IMR-90 (cell line): ENCODE measurements at regions not wholly inside any gene's neighbourhood (a gene's known extent, or its start where the extent isn't known, plus 50 kb on each side); places are given as distances from the start of the nearest gene placed in this dataset.

Experiments used
- ATAC-seq: fragments of 200-7000 bp; cut with Tn5 transposase; 2 replicates; pipeline ENCODE4 v1.9.1; 2020; ENCODE audit warnings: low read depth, mild to moderate bottlenecking, moderate library complexity
- BruUV-seq: library from RNA; stranded (reverse); fragments of 400-500 nt; replicated peaks from 2 replicates; lab custom pipeline; 2021; lab: Mats Ljungman, UMichigan
- CTCF ChIA-PET: fragments of 300-600 bp; formaldehyde crosslinking; extraction: SDS; loops from one replicate; lab custom pipeline; 2021; ENCODE audit warnings: antibody characterized with exemption; lab: Yijun Ruan, JAX
- POLR2A ChIA-PET: fragments of 300-600 bp; sonication (Branson Sonifier 250); formaldehyde crosslinking; loops from one replicate; lab custom pipeline; 2022; ENCODE audit warnings: antibody characterized with exemption; ENCODE audit not compliant: unreplicated experiment; lab: Charles Lee
- DNase-seq: peaks from one replicate; pipeline ENCODE4 v3.0.0; 2013
- H2AFZ ChIP-seq: replicated peaks from 2 replicates; pipeline ENCODE3; 2013; ENCODE audit warnings: low read length, mild to moderate bottlenecking; ENCODE audit not compliant: poor library complexity
- H2AK5ac ChIP-seq: 2 replicates; pipeline ENCODE4 v1.6.1; 2013; ENCODE audit warnings: low read depth, low read length, inconsistent platforms
- H2AK9ac ChIP-seq: replicated peaks from 2 replicates; pipeline ENCODE3; 2013; ENCODE audit warnings: mild to moderate bottlenecking, low read depth, low read length, moderate library complexity; ENCODE audit not compliant: poor library complexity
- H2BK120ac ChIP-seq: 2 replicates; pipeline ENCODE4 v1.6.1; 2013; ENCODE audit warnings: low read depth, low read length, inconsistent platforms
- H2BK15ac ChIP-seq: 3 replicates; pipeline ENCODE4 v1.6.1; 2013; ENCODE audit warnings: low read depth, low read length, inconsistent platforms
- H2BK20ac ChIP-seq: 2 replicates; pipeline ENCODE4 v1.6.1; 2013; ENCODE audit warnings: low read depth, mild to moderate bottlenecking, inconsistent platforms, low read length, moderate library complexity
- H2BK5ac ChIP-seq: 2 replicates; pipeline ENCODE4 v1.6.1; 2013; ENCODE audit warnings: mild to moderate bottlenecking, low read depth, low read length, inconsistent platforms; ENCODE audit not compliant: poor library complexity, severe bottlenecking
- H3K14ac ChIP-seq: replicated peaks from 2 replicates; pipeline ENCODE4 v1.6.1; 2013; ENCODE audit warnings: low read depth, low read length, inconsistent platforms
- H3K18ac ChIP-seq: 2 replicates; pipeline ENCODE4 v1.6.1; 2013; ENCODE audit warnings: low read depth, low read length, control low read depth
- H3K23ac ChIP-seq: 2 replicates; pipeline ENCODE4 v1.6.1; 2013; ENCODE audit warnings: low read depth, low read length, inconsistent platforms
- H3K27ac ChIP-seq: 2 replicates; pipeline ENCODE4 v1.5.1; 2013; ENCODE audit warnings: mild to moderate bottlenecking, control low read depth, low read length; ENCODE audit not compliant: insufficient read depth
- H3K27me3 ChIP-seq: 2 replicates; pipeline ENCODE4 v1.6.1; 2013; ENCODE audit warnings: low read length; ENCODE audit not compliant: control insufficient read depth, insufficient read depth
- H3K36me3 ChIP-seq: 2 replicates; pipeline ENCODE4 v1.6.1; 2013; ENCODE audit warnings: low read length, mixed read lengths; ENCODE audit not compliant: control insufficient read depth, insufficient read depth
- H3K4ac ChIP-seq: 2 replicates; pipeline ENCODE4 v1.6.1; 2013; ENCODE audit warnings: low read depth, low read length, inconsistent platforms
- H3K4me1 ChIP-seq: 2 replicates; pipeline ENCODE4 v1.6.1; 2013; ENCODE audit warnings: low read length, mixed read lengths; ENCODE audit not compliant: control insufficient read depth, insufficient read depth
- H3K4me2 ChIP-seq: 2 replicates; pipeline ENCODE4 v1.6.1; 2013; ENCODE audit warnings: low read depth, mild to moderate bottlenecking, control low read depth, low read length, moderate library complexity
- H3K4me3 ChIP-seq: 2 replicates; pipeline ENCODE4 v1.5.1; 2013; ENCODE audit warnings: low read depth, mild to moderate bottlenecking, control low read depth, low read length, moderate library complexity; ENCODE audit not compliant: insufficient read depth
- H3K56ac ChIP-seq: 2 replicates; pipeline ENCODE4 v1.6.1; 2013; ENCODE audit warnings: low read length, inconsistent platforms; ENCODE audit not compliant: insufficient read depth; ENCODE audit errors: extremely low read depth
- H3K79me1 ChIP-seq, 2 experiments: 2 replicates each; pipeline ENCODE4 v1.6.1; 2013; ENCODE audit warnings: low read length in 2 of 2, inconsistent platforms in 1 of 2, low read depth in 1 of 2
- H3K9ac ChIP-seq: 2 replicates; pipeline ENCODE4 v1.6.1; 2013; ENCODE audit warnings: low read depth, low read length, control low read depth
- H3K9me1 ChIP-seq: 2 replicates; pipeline ENCODE4 v1.6.1; 2013; ENCODE audit warnings: low read length, inconsistent platforms; ENCODE audit not compliant: insufficient read depth
- H3K9me3 ChIP-seq: 2 replicates; pipeline ENCODE4 v1.6.1; 2013; ENCODE audit warnings: low read length; ENCODE audit not compliant: control insufficient read depth, insufficient read depth
- H4K20me1 ChIP-seq: 2 replicates; pipeline ENCODE4 v1.6.1; 2013; ENCODE audit warnings: low read length, inconsistent platforms; ENCODE audit not compliant: insufficient read depth
- H4K5ac ChIP-seq: 2 replicates; pipeline ENCODE4 v1.6.1; 2013; ENCODE audit warnings: mild to moderate bottlenecking, low read depth, low read length, control low read depth
- H4K8ac ChIP-seq, 2 experiments: 2 replicates each; pipeline ENCODE4 v1.6.1; 2013; ENCODE audit warnings: low read depth in 2 of 2, low read length in 2 of 2, control low read depth in 1 of 2, inconsistent platforms in 1 of 2
- H4K91ac ChIP-seq: 2 replicates; pipeline ENCODE4 v1.6.1; 2013; ENCODE audit warnings: low read depth, low read length, inconsistent platforms; ENCODE audit not compliant: insufficient read depth
- BHLHE40 ChIP-seq: fragments of 150-350 bp; IDR thresholded peaks from 2 replicates; pipeline ENCODE4 v1.6.1; 2016; ENCODE audit warnings: mild to moderate bottlenecking, low read depth, low read length
- CEBPB ChIP-seq: IDR thresholded peaks from 2 replicates; pipeline ENCODE4 v1.6.1; 2012; ENCODE audit warnings: low read depth, low read length, improper control_type of control experiment
- CHD1 ChIP-seq: IDR thresholded peaks from 2 replicates; pipeline ENCODE4 v1.6.1; 2012; ENCODE audit warnings: low read depth, low read length, improper control_type of control experiment
- ELK1 ChIP-seq: fragments of 150-350 bp; IDR thresholded peaks from 2 replicates; pipeline ENCODE4 v1.6.1; 2016; ENCODE audit warnings: low read depth, mild to moderate bottlenecking, low read length, moderate library complexity, borderline replicate concordance
- FOS ChIP-seq: fragments of 150-350 bp; IDR thresholded peaks from 2 replicates; pipeline ENCODE4 v1.6.1; 2016; ENCODE audit warnings: low read depth, low read length
- MAFK ChIP-seq: IDR thresholded peaks from 2 replicates; pipeline ENCODE4 v1.6.1; 2012; ENCODE audit warnings: low read depth, low read length, improper control_type of control experiment
- MAZ ChIP-seq: IDR thresholded peaks from 2 replicates; pipeline ENCODE4 v1.6.1; 2012; ENCODE audit warnings: low read depth, mild to moderate bottlenecking, low read length, improper control_type of control experiment, moderate library complexity, borderline replicate concordance
- MXI1 ChIP-seq: IDR thresholded peaks from 2 replicates; pipeline ENCODE4 v1.6.1; 2012; ENCODE audit warnings: low read depth, mild to moderate bottlenecking, low read length, moderate library complexity, borderline replicate concordance
- NFE2L2 ChIP-seq: fragments of 150-350 bp; IDR thresholded peaks from 2 replicates; pipeline ENCODE4 v1.6.1; 2016; ENCODE audit warnings: low read depth, mild to moderate bottlenecking, low read length
- POLR2A ChIP-seq: IDR thresholded peaks from 2 replicates; pipeline ENCODE4 v1.6.1; 2012; ENCODE audit warnings: mild to moderate bottlenecking, low read depth, low read length
- RAD21 ChIP-seq: IDR thresholded peaks from 2 replicates; pipeline ENCODE4 v1.6.1; 2012; ENCODE audit warnings: low read length, improper control_type of control experiment
- RCOR1 ChIP-seq: IDR thresholded peaks from 2 replicates; pipeline ENCODE4 v1.6.1; 2012; ENCODE audit warnings: mild to moderate bottlenecking, low read length, improper control_type of control experiment; ENCODE audit not compliant: insufficient replicate concordance
- RFX5 ChIP-seq: IDR thresholded peaks from 2 replicates; pipeline ENCODE4 v1.8.0; 2012; ENCODE audit warnings: low read depth, mild to moderate bottlenecking, low read length, moderate library complexity
- SMC3 ChIP-seq: fragments of 150-350 bp; IDR thresholded peaks from 2 replicates; pipeline ENCODE4 v1.6.1; 2016; ENCODE audit warnings: low read depth, mild to moderate bottlenecking, antibody characterized with exemption, low read length, moderate library complexity
- USF2 ChIP-seq: fragments of 150-350 bp; IDR thresholded peaks from 2 replicates; pipeline ENCODE4 v1.6.1; 2017; ENCODE audit warnings: mild to moderate bottlenecking, antibody characterized with exemption, low read length, low read depth
- WGBS, 2 experiments: methylation state at CpG; one replicate each; pipeline versions ENCODE4 v1.1.5 to v1.1.7; 2013; ENCODE audit warnings: missing lambda C conversion rate in 2 of 2; ENCODE audit not compliant: insufficient read length in 1 of 2; ENCODE audit errors: extremely low coverage in 2 of 2; 5-methylcytosine and 5-hydroxymethylcytosine counted together
- dilution Hi-C: fragments of 300-500 bp; cut with HindIII; formaldehyde crosslinking; loops from one replicate; pipeline ENCODE4 v1.14.3; 2018; ENCODE audit warnings: low sequenced_read_pairs; ENCODE audit not compliant: unreplicated experiment
- in situ Hi-C: fragments of 300-500 bp; cut with MboI; formaldehyde crosslinking; loops from 3 replicates; pipeline ENCODE4 v1.14.3; 2019; ENCODE audit warnings: low sequenced_read_pairs, inconsistent platforms, mixed read lengths
- intact Hi-C: fragments of 100-400 bp; cut with micrococcal nuclease; formaldehyde crosslinking; loops from 2 replicates; pipeline ENCODE4 v1.10.0; 2022
- TF ChIP-seq, protein P1 (sequence below): conservative IDR thresholded peaks from 2 replicates; pipeline ENCODE4 v1.5.1; 2012; ENCODE audit warnings: mild to moderate bottlenecking, low read depth, low read length, improper control_type of control experiment

GRCh38 chr3:110878692-110879091, 192.9 kb upstream of the NECTIN3 start:
- Histone ChIP-seq H4K91ac (no peak overlapping the region), H3K4me2 (no peak overlapping the region), H3K14ac (no peak overlapping the region), H3K27me3 (no peaks in the 10 kb centered on the region), H3K36me3 (no peaks in the 10 kb centered on the region), H2AK9ac (no peak overlapping the region), H3K9me3 (peaks cover 7% of the 10 kb centered on the region), H2BK5ac (no peak overlapping the region), H3K18ac (no peak overlapping the region), H3K4me1 (no peaks in the 10 kb centered on the region), H3K9ac (no peak overlapping the region), H2BK15ac (no peak overlapping the region), H3K27ac (no peak overlapping the region), H4K20me1 (no peaks in the 10 kb centered on the region), H3K4ac (no peak overlapping the region), H3K23ac (no peak overlapping the region), H2BK120ac (no peak overlapping the region), H2AFZ (no peak overlapping the region), H3K56ac (no peak overlapping the region), H2BK20ac (no peak overlapping the region), H3K9me1 (no peaks in the 10 kb centered on the region), H3K79me1 (no peaks in the 10 kb centered on the region), H2AK5ac (no peak overlapping the region), H4K5ac (no peak overlapping the region), H4K8ac (no peak overlapping the region), H3K4me3 (no peak overlapping the region)
- no peak for TF ChIP-seq MXI1
- TF ChIP-seq CHD1: no peak
- no peak for TF ChIP-seq USF2
- TF ChIP-seq FOS: no peak
- TF ChIP-seq ELK1: no peak
- TF ChIP-seq NFE2L2: no peak
- no peak for TF ChIP-seq POLR2A
- TF ChIP-seq RFX5: no peak
- no peak for TF ChIP-seq RAD21
- TF ChIP-seq MAZ: no peak
- TF ChIP-seq, protein P1, sequence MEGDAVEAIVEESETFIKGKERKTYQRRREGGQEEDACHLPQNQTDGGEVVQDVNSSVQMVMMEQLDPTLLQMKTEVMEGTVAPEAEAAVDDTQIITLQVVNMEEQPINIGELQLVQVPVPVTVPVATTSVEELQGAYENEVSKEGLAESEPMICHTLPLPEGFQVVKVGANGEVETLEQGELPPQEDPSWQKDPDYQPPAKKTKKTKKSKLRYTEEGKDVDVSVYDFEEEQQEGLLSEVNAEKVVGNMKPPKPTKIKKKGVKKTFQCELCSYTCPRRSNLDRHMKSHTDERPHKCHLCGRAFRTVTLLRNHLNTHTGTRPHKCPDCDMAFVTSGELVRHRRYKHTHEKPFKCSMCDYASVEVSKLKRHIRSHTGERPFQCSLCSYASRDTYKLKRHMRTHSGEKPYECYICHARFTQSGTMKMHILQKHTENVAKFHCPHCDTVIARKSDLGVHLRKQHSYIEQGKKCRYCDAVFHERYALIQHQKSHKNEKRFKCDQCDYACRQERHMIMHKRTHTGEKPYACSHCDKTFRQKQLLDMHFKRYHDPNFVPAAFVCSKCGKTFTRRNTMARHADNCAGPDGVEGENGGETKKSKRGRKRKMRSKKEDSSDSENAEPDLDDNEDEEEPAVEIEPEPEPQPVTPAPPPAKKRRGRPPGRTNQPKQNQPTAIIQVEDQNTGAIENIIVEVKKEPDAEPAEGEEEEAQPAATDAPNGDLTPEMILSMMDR: no peak
- no peak for TF ChIP-seq BHLHE40
- no peak for TF ChIP-seq SMC3
- no peak for TF ChIP-seq MAFK
- TF ChIP-seq CEBPB: no peak
- TF ChIP-seq RCOR1: no peak
- ATAC-seq (no peak), DNase-seq (no peak)
- no CpG with 5 or more reads among the region's 3 CpGs for WGBS, 2 experiments
- dilution Hi-C loops (no loop called here), in situ Hi-C loops (no loop called here), intact Hi-C loops (no loop called here)
- no TSS peak for BruUV-seq
- ChIA-PET CTCF (no interaction called here), POLR2A (no interaction called here)
